HCT116 (cell line): ENCODE measurements at regions not wholly inside any gene's neighbourhood (a gene's known extent, or its start where the extent isn't known, plus 50 kb on each side); places are given as distances from the start of the nearest gene placed in this dataset.

Source experiments
- ATAC-seq: fragments of 200-7000 bp; cut with Tn5 transposase; 2 replicates; pipeline ENCODE4 v1.9.1; 2020; ENCODE audit warnings: mild to moderate bottlenecking, moderate library complexity
- BruUV-seq: library from RNA; stranded (reverse); fragments of 400-500 nt; replicated peaks from 2 replicates; lab custom pipeline; 2021; lab: Mats Ljungman, UMichigan
- CTCF ChIA-PET: fragments of 300-600 bp; sonication (Branson Sonifier 250); formaldehyde crosslinking; loops from one replicate; lab custom pipeline; 2021; ENCODE audit warnings: antibody characterized with exemption; lab: Charles Lee
- POLR2A ChIA-PET: fragments of 300-600, 350-600 bp; sonication (Branson Sonifier 250); formaldehyde crosslinking; loops from one replicate; lab custom pipeline; 2021; ENCODE audit warnings: antibody characterized with exemption; lab: Charles Lee
- RAD21 ChIA-PET, 2 experiments: fragments of 300-600 bp; sonication (Branson Sonifier 250); formaldehyde crosslinking; loops; one replicate each; lab custom pipeline; 2023; ENCODE audit warnings: low total read pairs in 2 of 2; ENCODE audit not compliant: uncharacterized antibody in 2 of 2, unreplicated experiment in 2 of 2, low non-redundant PET in 1 of 2; lab: Charles Lee
- DNase-seq: peaks from one replicate; pipeline ENCODE4 v3.0.0-alpha.2; 2010; ENCODE audit warnings: low read depth, low spot score
- H2AFZ ChIP-seq: fragments of 200-600 bp; shearing (Covaris generic), sonication (generic); 2 replicates; pipeline ENCODE4 v1.6.1; 2017; ENCODE audit warnings: low read depth, mixed run types, mixed read lengths, antibody characterized with exemption, low read length; ENCODE audit not compliant: poor library complexity, severe bottlenecking
- H3K27ac ChIP-seq: 2 replicates; pipeline ENCODE4 v1.5.1; 2012; ENCODE audit warnings: low read depth, low read length
- H3K27me3 ChIP-seq: fragments of 200-600 bp; sonication (generic); 2 replicates; pipeline ENCODE4 v1.6.1; 2016; ENCODE audit warnings: mixed run types, low read length, mixed read lengths; ENCODE audit not compliant: insufficient read depth
- H3K36me3 ChIP-seq, 2 experiments: fragments of 200-500 bp in 1 of 2; fragments of 200-600 bp in 1 of 2; sonication (Bioruptor generic) in 1 of 2; sonication (generic) in 1 of 2; 2 replicates each; pipeline versions ENCODE4 v1.5.1 to v1.6.1; 2014 to 2016; ENCODE audit warnings: low read length in 2 of 2, inconsistent platforms in 1 of 2, mixed read lengths in 1 of 2, mixed run types in 1 of 2; ENCODE audit not compliant: insufficient read depth in 2 of 2, control insufficient read depth in 1 of 2
- H3K4me1 ChIP-seq, 2 experiments: fragments of 200-600 bp in 1 of 2; sonication (generic) in 1 of 2; 2 replicates each; pipeline versions ENCODE4 v1.5.1 to v1.6.1; 2012 to 2017; ENCODE audit warnings: low read length in 2 of 2, inconsistent platforms in 1 of 2, mild to moderate bottlenecking in 1 of 2, mixed read lengths in 1 of 2, mixed run types in 1 of 2, moderate library complexity in 1 of 2; ENCODE audit not compliant: insufficient read depth in 2 of 2, control insufficient read depth in 1 of 2
- H3K4me2 ChIP-seq: fragments of 200-600 bp; sonication (generic); 2 replicates; pipeline ENCODE4 v1.6.1; 2017; ENCODE audit warnings: mixed run types, low read length, mixed read lengths
- H3K4me3 ChIP-seq, 2 experiments: fragments of 200-600 bp in 1 of 2; sonication (generic) in 1 of 2; replicated peaks in 1 of 2; 2 replicates each; pipeline ENCODE4 v1.5.1; 2011 to 2016; ENCODE audit warnings: low read length in 2 of 2, control low read depth in 1 of 2, low read depth in 1 of 2, mild to moderate bottlenecking in 1 of 2, mixed read lengths in 1 of 2, mixed run types in 1 of 2
- H3K79me2 ChIP-seq: fragments of 200-600 bp; sonication (generic); 2 replicates; pipeline ENCODE4 v1.6.1; 2017; ENCODE audit warnings: mild to moderate bottlenecking, mixed run types, low read length, moderate library complexity, mixed read lengths; ENCODE audit not compliant: insufficient read depth
- H3K9ac ChIP-seq: fragments of 200-600 bp; sonication (generic); 2 replicates; pipeline ENCODE4 v1.6.1; 2016; ENCODE audit warnings: low read length, mixed read lengths
- H3K9me2 ChIP-seq: fragments of 200-600 bp; sonication (generic), shearing (Covaris generic); 2 replicates; pipeline ENCODE4 v1.6.1; 2017; ENCODE audit warnings: mixed run types, mild to moderate bottlenecking, moderate library complexity; ENCODE audit not compliant: insufficient read depth
- H3K9me3 ChIP-seq, 2 experiments: fragments of 200-500 bp in 1 of 2; fragments of 200-600 bp in 1 of 2; sonication (Bioruptor generic) in 1 of 2; sonication (generic) in 1 of 2; 2 replicates each; pipeline ENCODE4 v1.6.1; 2014 to 2017; ENCODE audit warnings: low read length in 2 of 2, mixed read lengths in 2 of 2, inconsistent platforms in 1 of 2, low read depth in 1 of 2, mild to moderate bottlenecking in 1 of 2, mixed run types in 1 of 2, moderate library complexity in 1 of 2; ENCODE audit not compliant: control insufficient read depth in 1 of 2, insufficient read depth in 1 of 2
- H4K20me1 ChIP-seq: fragments of 200-600 bp; sonication (generic), shearing (Covaris generic); 2 replicates; pipeline ENCODE4 v1.6.1; 2017; ENCODE audit warnings: mixed run types, mild to moderate bottlenecking, moderate library complexity; ENCODE audit not compliant: insufficient read depth
- CBX3 ChIP-seq: IDR thresholded peaks from 2 replicates; pipeline ENCODE4 v1.6.1; 2012; ENCODE audit warnings: low read depth
- CEBPB ChIP-seq: IDR thresholded peaks from 2 replicates; pipeline ENCODE4 v1.6.1; 2012; ENCODE audit warnings: low read depth
- EGR1 ChIP-seq: IDR thresholded peaks from 2 replicates; pipeline ENCODE4 v1.6.1; 2012; ENCODE audit warnings: low read depth
- ELF1 ChIP-seq: IDR thresholded peaks from 2 replicates; pipeline ENCODE4 v1.6.1; 2012; ENCODE audit warnings: low read depth, borderline replicate concordance
- EZH2 ChIP-seq: fragments of 200-600 bp; sonication (generic); IDR thresholded peaks from 2 replicates; pipeline ENCODE4 v1.6.1; 2017; ENCODE audit warnings: antibody characterized with exemption, mixed run types
- FOSL1 ChIP-seq: IDR thresholded peaks from 2 replicates; pipeline ENCODE4 v1.6.1; 2012; ENCODE audit warnings: low read depth
- JUND ChIP-seq: IDR thresholded peaks from 2 replicates; pipeline ENCODE4 v1.6.1; 2012
- POLR2A ChIP-seq: IDR thresholded peaks from 2 replicates; pipeline ENCODE4 v1.7.0; 2011; ENCODE audit warnings: borderline replicate concordance; ENCODE audit not compliant: insufficient read depth, insufficient read length; ENCODE audit errors: extremely low read depth
- POLR2AphosphoS5 ChIP-seq: IDR thresholded peaks from 2 replicates; pipeline ENCODE4 v1.6.1; 2011; ENCODE audit warnings: mild to moderate bottlenecking, low read depth, low read length, moderate library complexity
- RAD21 ChIP-seq: IDR thresholded peaks from 2 replicates; pipeline ENCODE4 v1.6.1; 2012; ENCODE audit warnings: low read depth, mild to moderate bottlenecking
- SIN3A ChIP-seq: IDR thresholded peaks from 2 replicates; pipeline ENCODE4 v1.6.1; 2012; ENCODE audit warnings: low read depth
- SP1 ChIP-seq: IDR thresholded peaks from 2 replicates; pipeline ENCODE4 v1.6.1; 2012; ENCODE audit warnings: low read depth
- SRF ChIP-seq: IDR thresholded peaks from 2 replicates; pipeline ENCODE4 v1.6.1; 2012; ENCODE audit warnings: low read depth
- TCF7L2 ChIP-seq: IDR thresholded peaks from 2 replicates; pipeline ENCODE4 v1.7.0; 2011; ENCODE audit warnings: borderline replicate concordance, inconsistent platforms; ENCODE audit not compliant: insufficient read depth, insufficient read length; ENCODE audit errors: extremely low read depth
- YY1 ChIP-seq: IDR thresholded peaks from 2 replicates; pipeline ENCODE4 v1.6.1; 2011; ENCODE audit warnings: low read length, low read depth, moderate library complexity, mild to moderate bottlenecking; ENCODE audit not compliant: insufficient replicate concordance; ENCODE audit errors: extremely low read depth
- ZNF274 ChIP-seq: fragments of 200-500 bp; sonication (Bioruptor generic); IDR thresholded peaks from 2 replicates; pipeline ENCODE4 v1.6.1; 2014; ENCODE audit warnings: mild to moderate bottlenecking, low read depth, low read length, inconsistent platforms
- intact Hi-C: fragments of 100-400 bp; cut with micrococcal nuclease; formaldehyde crosslinking; loops from 2 replicates; pipeline ENCODE4 v1.10.0; 2022
- TF ChIP-seq, protein P1 (sequence below): IDR thresholded peaks from 2 replicates; pipeline ENCODE4 v1.6.1; 2012; ENCODE audit warnings: low read depth
- TF ChIP-seq, protein P2 (sequence below): IDR thresholded peaks from 2 replicates; pipeline ENCODE4 v1.6.1; 2012
- TF ChIP-seq, protein P3 (sequence below): IDR thresholded peaks from 2 replicates; pipeline ENCODE4 v1.6.1; 2011; ENCODE audit warnings: mild to moderate bottlenecking, low read length, moderate library complexity; ENCODE audit not compliant: insufficient replicate concordance; ENCODE audit errors: extremely low read depth
- TF ChIP-seq, protein P4 (sequence below): IDR thresholded peaks from 2 replicates; pipeline ENCODE4 v1.6.1; 2012

DNA sequence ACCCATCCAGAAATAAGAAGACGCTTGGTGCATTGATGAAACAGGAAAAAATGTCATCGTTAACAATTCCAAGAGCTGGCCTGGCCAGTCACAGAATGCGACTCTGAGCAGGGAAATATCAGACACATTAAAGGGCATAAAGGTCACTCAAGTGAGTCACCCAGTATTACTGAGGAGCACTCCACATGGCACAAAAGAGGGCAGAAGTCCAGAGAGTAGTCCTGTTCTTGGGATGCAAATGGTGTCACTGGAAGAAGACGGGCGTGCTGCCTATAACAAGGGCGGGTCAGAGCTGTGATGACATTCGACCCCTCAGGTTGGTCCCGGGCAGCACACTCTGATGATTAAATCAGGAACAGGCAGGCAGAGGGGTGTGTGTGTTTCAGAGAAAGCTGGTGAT lies 720.3 kb downstream of the UQCRFS1 start:
- ATAC-seq, result no peak
- ChIA-PET CTCF (no interaction called here), RAD21 (no interaction called here), POLR2A (no interaction called here)
- Histone ChIP-seq H3K4me3 (no peak overlapping the region), H3K27me3 (no peaks in the 10 kb centered on the region), H4K20me1 (no peaks in the 10 kb centered on the region), H3K36me3 (no peaks in the 10 kb centered on the region), H3K4me2 (no peak overlapping the region), H3K79me2 (no peaks in the 10 kb centered on the region), H3K9me2 (no peaks in the 10 kb centered on the region), H3K27ac (no peak overlapping the region), H3K9me3 (peaks cover 20 to 23% of the 10 kb centered on the region in 2 experiments; a peak in 2 of 4 replicates), H3K4me1 (no peaks in the 10 kb centered on the region), H3K9ac (no peak overlapping the region), H2AFZ (no peak overlapping the region)
- intact Hi-C loops, result no loop called here
- TF ChIP-seq CEBPB, result no peak
- TF ChIP-seq, protein P1, sequence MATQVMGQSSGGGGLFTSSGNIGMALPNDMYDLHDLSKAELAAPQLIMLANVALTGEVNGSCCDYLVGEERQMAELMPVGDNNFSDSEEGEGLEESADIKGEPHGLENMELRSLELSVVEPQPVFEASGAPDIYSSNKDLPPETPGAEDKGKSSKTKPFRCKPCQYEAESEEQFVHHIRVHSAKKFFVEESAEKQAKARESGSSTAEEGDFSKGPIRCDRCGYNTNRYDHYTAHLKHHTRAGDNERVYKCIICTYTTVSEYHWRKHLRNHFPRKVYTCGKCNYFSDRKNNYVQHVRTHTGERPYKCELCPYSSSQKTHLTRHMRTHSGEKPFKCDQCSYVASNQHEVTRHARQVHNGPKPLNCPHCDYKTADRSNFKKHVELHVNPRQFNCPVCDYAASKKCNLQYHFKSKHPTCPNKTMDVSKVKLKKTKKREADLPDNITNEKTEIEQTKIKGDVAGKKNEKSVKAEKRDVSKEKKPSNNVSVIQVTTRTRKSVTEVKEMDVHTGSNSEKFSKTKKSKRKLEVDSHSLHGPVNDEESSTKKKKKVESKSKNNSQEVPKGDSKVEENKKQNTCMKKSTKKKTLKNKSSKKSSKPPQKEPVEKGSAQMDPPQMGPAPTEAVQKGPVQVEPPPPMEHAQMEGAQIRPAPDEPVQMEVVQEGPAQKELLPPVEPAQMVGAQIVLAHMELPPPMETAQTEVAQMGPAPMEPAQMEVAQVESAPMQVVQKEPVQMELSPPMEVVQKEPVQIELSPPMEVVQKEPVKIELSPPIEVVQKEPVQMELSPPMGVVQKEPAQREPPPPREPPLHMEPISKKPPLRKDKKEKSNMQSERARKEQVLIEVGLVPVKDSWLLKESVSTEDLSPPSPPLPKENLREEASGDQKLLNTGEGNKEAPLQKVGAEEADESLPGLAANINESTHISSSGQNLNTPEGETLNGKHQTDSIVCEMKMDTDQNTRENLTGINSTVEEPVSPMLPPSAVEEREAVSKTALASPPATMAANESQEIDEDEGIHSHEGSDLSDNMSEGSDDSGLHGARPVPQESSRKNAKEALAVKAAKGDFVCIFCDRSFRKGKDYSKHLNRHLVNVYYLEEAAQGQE, result no peak
- no peak for TF ChIP-seq EGR1
- TF ChIP-seq ZNF274, result no peak
- no peak for TF ChIP-seq FOSL1
- no peak for TF ChIP-seq JUND
- TF ChIP-seq SP1, result no peak
- TF ChIP-seq RAD21, result no peak
- no peak for TF ChIP-seq CBX3
- TF ChIP-seq, protein P2, sequence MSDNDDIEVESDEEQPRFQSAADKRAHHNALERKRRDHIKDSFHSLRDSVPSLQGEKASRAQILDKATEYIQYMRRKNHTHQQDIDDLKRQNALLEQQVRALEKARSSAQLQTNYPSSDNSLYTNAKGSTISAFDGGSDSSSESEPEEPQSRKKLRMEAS, result no peak
- TF ChIP-seq, protein P3, sequence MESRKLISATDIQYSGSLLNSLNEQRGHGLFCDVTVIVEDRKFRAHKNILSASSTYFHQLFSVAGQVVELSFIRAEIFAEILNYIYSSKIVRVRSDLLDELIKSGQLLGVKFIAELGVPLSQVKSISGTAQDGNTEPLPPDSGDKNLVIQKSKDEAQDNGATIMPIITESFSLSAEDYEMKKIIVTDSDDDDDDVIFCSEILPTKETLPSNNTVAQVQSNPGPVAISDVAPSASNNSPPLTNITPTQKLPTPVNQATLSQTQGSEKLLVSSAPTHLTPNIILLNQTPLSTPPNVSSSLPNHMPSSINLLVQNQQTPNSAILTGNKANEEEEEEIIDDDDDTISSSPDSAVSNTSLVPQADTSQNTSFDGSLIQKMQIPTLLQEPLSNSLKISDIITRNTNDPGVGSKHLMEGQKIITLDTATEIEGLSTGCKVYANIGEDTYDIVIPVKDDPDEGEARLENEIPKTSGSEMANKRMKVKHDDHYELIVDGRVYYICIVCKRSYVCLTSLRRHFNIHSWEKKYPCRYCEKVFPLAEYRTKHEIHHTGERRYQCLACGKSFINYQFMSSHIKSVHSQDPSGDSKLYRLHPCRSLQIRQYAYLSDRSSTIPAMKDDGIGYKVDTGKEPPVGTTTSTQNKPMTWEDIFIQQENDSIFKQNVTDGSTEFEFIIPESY, result no peak
- no peak for TF ChIP-seq YY1
- no peak for TF ChIP-seq ELF1
- TF ChIP-seq, protein P4, sequence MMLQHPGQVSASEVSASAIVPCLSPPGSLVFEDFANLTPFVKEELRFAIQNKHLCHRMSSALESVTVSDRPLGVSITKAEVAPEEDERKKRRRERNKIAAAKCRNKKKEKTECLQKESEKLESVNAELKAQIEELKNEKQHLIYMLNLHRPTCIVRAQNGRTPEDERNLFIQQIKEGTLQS, result no peak
- no peak for TF ChIP-seq EZH2
- no peak for TF ChIP-seq POLR2A
- no peak for TF ChIP-seq POLR2AphosphoS5
- TF ChIP-seq SIN3A, result no peak
- no peak for TF ChIP-seq TCF7L2
- TF ChIP-seq SRF, result no peak
- no TSS peak for BruUV-seq
- no peak for DNase-seq
